ENCODE measurements at regions not wholly inside any gene's neighbourhood (a gene's known extent, or its start where the extent isn't known, plus 50 kb on each side); places are given as distances from the start of the nearest gene placed in this dataset.

- ChIA-PET CTCF (no interaction called here), POLR2A (no interaction called here)
- ATAC-seq: no peak
- DNase-seq (ENCODE audit: low spot score): no peak
- peaks cover 25% of the 10 kb centered on the region for H3K9me3 Mint-ChIP-seq
- H3K27ac Mint-ChIP-seq: no peak overlapping the region
- TF ChIP-seq MLX (CRISPR knock-in tag; IDR thresholded peaks at IDR 0.05): no peak
- no peak for TF ChIP-seq ZMAT4 (CRISPR knock-in tag; IDR thresholded peaks at IDR 0.05)
- TF ChIP-seq ETV6 (CRISPR knock-in tag; IDR thresholded peaks at IDR 0.05): no peak
- no peak for TF ChIP-seq IRF2 (CRISPR knock-in tag; IDR thresholded peaks at IDR 0.05; ENCODE audit: borderline replicate concordance, low read depth)
- TF ChIP-seq USF2 (CRISPR knock-in tag; IDR thresholded peaks at IDR 0.05): no peak
- no peak for TF ChIP-seq ZNF425 (CRISPR knock-in tag; conservative IDR thresholded peaks at IDR 0.05)
- H3K36me3 Mint-ChIP-seq: peaks cover 2% of the 10 kb centered on the region; the same call in 1 of the 2 replicates
- no peaks in the 10 kb centered on the region for H3K4me1 Mint-ChIP-seq
- no peak overlapping the region for H3K4me3 Mint-ChIP-seq
- H3K27me3 Mint-ChIP-seq (ENCODE audit: low read depth): peaks cover 3% of the 10 kb centered on the region; the same call in 1 of the 2 replicates
These were observed 106.8 kb downstream of the C1D start for GRCh38 chr2:67955748-67956603.

GRCh38 chr2:67965246-67965645 lies 97.6 kb downstream of the C1D start:
- Mint-ChIP-seq H3K27me3 (ENCODE audit: low read depth) (no peaks in the 10 kb centered on the region), H3K27ac (no peak overlapping the region), H3K4me1 (no peaks in the 10 kb centered on the region), H3K36me3 (peaks cover 11% of the 10 kb centered on the region; the same call in 1 of the 2 replicates), H3K9me3 (peaks cover 18% of the 10 kb centered on the region), H3K4me3 (no peak overlapping the region)
- ATAC-seq (no peak), DNase-seq (ENCODE audit: low spot score) (no peak)
- ChIA-PET CTCF (no interaction called here), POLR2A (no interaction called here)
- TF ChIP-seq EMX1 (CRISPR knock-in tag; IDR thresholded peaks at IDR 0.05) (no peak), ATF3 (CRISPR knock-in tag; conservative IDR thresholded peaks at IDR 0.05) (no peak), ZNF512 (CRISPR knock-in tag; IDR thresholded peaks at IDR 0.05; ENCODE audit: borderline replicate concordance) (no peak), MAX (CRISPR knock-in tag; IDR thresholded peaks at IDR 0.05) (no peak), E2F4 (CRISPR knock-in tag; IDR thresholded peaks at IDR 0.05; ENCODE audit: borderline replicate concordance, low read depth) (no peak), ZNF423 (CRISPR knock-in tag; IDR thresholded peaks at IDR 0.05) (no peak)

GRCh38 chr2:67970071-67970470 lies 92.7 kb downstream of the C1D start:
- ATAC-seq: no peak
- H3K9me3 Mint-ChIP-seq: no peaks in the 10 kb centered on the region
- ChIA-PET CTCF (no interaction called here), POLR2A (no interaction called here)
- no peak overlapping the region for H3K4me3 Mint-ChIP-seq
- no peaks in the 10 kb centered on the region for H3K4me1 Mint-ChIP-seq
- H3K27me3 Mint-ChIP-seq (ENCODE audit: low read depth): no peaks in the 10 kb centered on the region; the same call in 1 of the 2 replicates
- no peak for DNase-seq (ENCODE audit: low spot score)
- no peaks in the 10 kb centered on the region for H3K36me3 Mint-ChIP-seq
- no peak overlapping the region for H3K27ac Mint-ChIP-seq
- TF ChIP-seq ZNF232 (CRISPR knock-in tag; IDR thresholded peaks at IDR 0.05) (no peak), MXD4 (CRISPR knock-in tag; IDR thresholded peaks at IDR 0.05; ENCODE audit: borderline replicate concordance) (no peak), ZMAT4 (CRISPR knock-in tag; IDR thresholded peaks at IDR 0.05) (no peak), AR (CRISPR knock-in tag; IDR thresholded peaks at IDR 0.05) (no peak), PREB (CRISPR knock-in tag; IDR thresholded peaks at IDR 0.05; ENCODE audit: borderline replicate concordance) (no peak), FOXK1 (CRISPR knock-in tag; IDR thresholded peaks at IDR 0.05) (no peak)
